Gastroesophageal sphincter (tissue), 3 donors: ENCODE measurements at regions not wholly inside any gene's neighbourhood (a gene's known extent, or its start where the extent isn't known, plus 50 kb on each side); places are given as distances from the start of the nearest gene placed in this dataset.

Experiments
- CTCF ChIP-seq, 4 experiments: fragments of 200-600 bp in 2 of 4; fragments of 450-650 bp in 2 of 4; sonication (generic) in 1 of 4; IDR thresholded peaks; one replicate each; pipeline ENCODE4 v1.5.1; 2017 to 2019; ENCODE audit warnings: antibody characterized with exemption in 4 of 4, mild to moderate bottlenecking in 2 of 4, moderate library complexity in 2 of 4
- EP300 ChIP-seq: sonication (generic); formaldehyde crosslinking; IDR thresholded peaks from one replicate; pipeline ENCODE4 v1.6.1; 2017; ENCODE audit warnings: antibody characterized with exemption, mild to moderate bottlenecking
- POLR2A ChIP-seq, 2 donors: fragments of 450-650 bp; IDR thresholded peaks; one replicate each; pipeline ENCODE4 v1.6.1; 2017; ENCODE audit warnings: antibody characterized with exemption in 2 of 2, mild to moderate bottlenecking in 2 of 2, moderate library complexity in 1 of 2
- POLR2AphosphoS5 ChIP-seq: sonication (generic); formaldehyde crosslinking; IDR thresholded peaks from one replicate; pipeline ENCODE4 v1.6.1; 2017; ENCODE audit warnings: antibody characterized with exemption

GRCh38 chr4:96739101-96739500 is 899.2 kb downstream of the PDHA2 start:
- TF ChIP-seq CTCF (IDR thresholded peaks at IDR 0.05) (no peak), POLR2A (IDR thresholded peaks at IDR 0.05) (no peak), EP300 (no peak), POLR2AphosphoS5 (no peak)
